HG03354 (cell line): ENCODE measurements at regions not wholly inside any gene's neighbourhood (a gene's known extent, or its start where the extent isn't known, plus 50 kb on each side); places are given as distances from the start of the nearest gene placed in this dataset.

Experiments
- ATAC-seq: cut with Tn5 transposase; IDR thresholded peaks from one replicate; pipeline ENCODE4 v1.9.1; 2021; ENCODE audit warnings: mild to moderate bottlenecking; ENCODE audit not compliant: unreplicated experiment, poor library complexity, severe bottlenecking

- ATAC-seq, result no peak
Measured at GRCh38 chr20:24810676-24811407, 138.2 kb upstream of the CST7 start.

GRCh38 chr20:24812373-24812772 lies 136.7 kb upstream of the CST7 start:
- ATAC-seq, result no peak

- no peak for ATAC-seq
Measured at GRCh38 chr20:24813080-24813479, 136.0 kb upstream of the CST7 start.

- ATAC-seq, result no peak
Measured at GRCh38 chr20:24813496-24813895, 135.6 kb upstream of the CST7 start.

- no peak for ATAC-seq
Measured at GRCh38 chr20:24813936-24814335, 135.1 kb upstream of the CST7 start.

- ATAC-seq, result no peak
Measured at GRCh38 chr20:24814556-24815195, 134.4 kb upstream of the CST7 start.

- no peak for ATAC-seq
Measured at GRCh38 chr20:24815196-24815815, 133.8 kb upstream of the CST7 start.

GRCh38 chr20:24815931-24816330 lies 133.1 kb upstream of the CST7 start:
- no peak for ATAC-seq

- no peak for ATAC-seq
Measured at GRCh38 chr20:24816431-24816830, 132.6 kb upstream of the CST7 start.

GRCh38 chr20:24816907-24817306 lies 132.2 kb upstream of the CST7 start:
- ATAC-seq, result no peak

GRCh38 chr20:24817351-24817750 lies 131.7 kb upstream of the CST7 start:
- no peak for ATAC-seq

GRCh38 chr20:24818056-24818455 lies 131.0 kb upstream of the CST7 start:
- ATAC-seq, result no peak

GRCh38 chr20:24819331-24819965 lies 129.6 kb upstream of the CST7 start:
- no peak for ATAC-seq

GRCh38 chr20:24820345-24820744 lies 128.7 kb upstream of the CST7 start:
- no peak for ATAC-seq

- no peak for ATAC-seq
Measured at GRCh38 chr20:24821391-24821790, 127.7 kb upstream of the CST7 start.

- ATAC-seq, result no peak
Measured at GRCh38 chr20:24823176-24823784, 125.8 kb upstream of the CST7 start.

GRCh38 chr20:24823989-24824693 lies 124.9 kb upstream of the CST7 start:
- no peak for ATAC-seq

- ATAC-seq, result no peak
Measured at GRCh38 chr20:24825591-24825990, 123.5 kb upstream of the CST7 start.

- no peak for ATAC-seq
Measured at GRCh38 chr20:24827603-24828295, 121.3 kb upstream of the CST7 start.
